NCI-H146 (cell line): ENCODE measurements at regions not wholly inside any gene's neighbourhood (a gene's known extent, or its start where the extent isn't known, plus 50 kb on each side); places are given as distances from the start of the nearest gene placed in this dataset.
"Not testable (repeated sequence)": the region's sequence is repeated elsewhere in the genome, so short reads cannot be mapped to it uniquely, and the experiment has no call there.

Source experiments
- DNase-seq: peaks from one replicate; lab custom pipeline; 2025; lab: John Stamatoyannopoulos, UW

- DNase-seq, result no peak
Observed at GRCh38 chr4:148868191-148868590, 426.0 kb upstream of the NR3C2 start.

- DNase-seq, result no peak
Observed at GRCh38 chr4:148866666-148867065, 424.5 kb upstream of the NR3C2 start.

- DNase-seq, result no peak
Observed at GRCh38 chr4:148857973-148858534, 415.8 kb upstream of the NR3C2 start.

- DNase-seq, result no peak
Observed at GRCh38 chr4:148857239-148857972, 415.2 kb upstream of the NR3C2 start.

GRCh38 chr4:148854203-148854602 lies 412.0 kb upstream of the NR3C2 start:
- no peak for DNase-seq

GRCh38 chr4:148852092-148852699 lies 410.0 kb upstream of the NR3C2 start:
- no peak for DNase-seq

- DNase-seq, result no peak
Observed at GRCh38 chr4:148850257-148850995, 408.2 kb upstream of the NR3C2 start.

GRCh38 chr4:148849581-148849980 lies 407.4 kb upstream of the NR3C2 start:
- DNase-seq, result no peak

GRCh38 chr4:148847544-148848255 lies 405.5 kb upstream of the NR3C2 start:
- DNase-seq, result no peak

- DNase-seq, result no peak
Observed at GRCh38 chr4:148845609-148846008, 403.4 kb upstream of the NR3C2 start.

GRCh38 chr4:148843625-148844024 lies 401.4 kb upstream of the NR3C2 start:
- DNase-seq, result no peak

- DNase-seq, result no peak
Observed at GRCh38 chr4:148842843-148843242, 400.6 kb upstream of the NR3C2 start.

- not testable (repeated sequence) for DNase-seq
Observed at GRCh38 chr4:148837571-148837970, 395.4 kb upstream of the NR3C2 start.

- DNase-seq, result no peak
Observed at GRCh38 chr4:148834804-148835631, 392.8 kb upstream of the NR3C2 start.

GRCh38 chr4:148831945-148832344 lies 389.7 kb upstream of the NR3C2 start:
- DNase-seq, result no peak

- DNase-seq, result no peak
Observed at GRCh38 chr4:148828291-148828690, 386.1 kb upstream of the NR3C2 start.

GRCh38 chr4:148827781-148828180 lies 385.6 kb upstream of the NR3C2 start:
- DNase-seq, result no peak

GRCh38 chr4:148823419-148823769 lies 381.2 kb upstream of the NR3C2 start:
- no peak for DNase-seq

- DNase-seq, result no peak
Observed at GRCh38 chr4:148822572-148823418, 380.6 kb upstream of the NR3C2 start.

GRCh38 chr4:148814030-148814429 lies 371.8 kb upstream of the NR3C2 start:
- no peak for DNase-seq
